ENCODE measurements at regions not wholly inside any gene's neighbourhood (a gene's known extent, or its start where the extent isn't known, plus 50 kb on each side); places are given as distances from the start of the nearest gene placed in this dataset.

GRCh38 chr2:167764772-167765341 lies 482.5 kb downstream of the STK39 start:
- TF ChIP-seq ZNF565 (CRISPR knock-in tag; conservative IDR thresholded peaks at IDR 0.05; ENCODE audit: low read depth), result no peak
- no peak for TF ChIP-seq PPARA (CRISPR knock-in tag; IDR thresholded peaks at IDR 0.05; ENCODE audit: borderline replicate concordance)
- no peak for TF ChIP-seq CSRNP3 (CRISPR knock-in tag; IDR thresholded peaks at IDR 0.05)
- no peak for TF ChIP-seq TCF4 (CRISPR knock-in tag; IDR thresholded peaks at IDR 0.05; ENCODE audit: borderline replicate concordance)
- no peak for ATAC-seq

GRCh38 chr2:167761465-167762136 lies 485.8 kb downstream of the STK39 start:
- no peak for TF ChIP-seq SNAI2 (CRISPR knock-in tag; IDR thresholded peaks at IDR 0.05)
- TF ChIP-seq ISL1 (CRISPR knock-in tag; IDR thresholded peaks at IDR 0.05), result no peak
- TF ChIP-seq ZFP3 (CRISPR knock-in tag; IDR thresholded peaks at IDR 0.05), result no peak
- TF ChIP-seq ZNF70 (CRISPR knock-in tag; IDR thresholded peaks at IDR 0.05), result no peak
- TF ChIP-seq ZNF8 (CRISPR knock-in tag; IDR thresholded peaks at IDR 0.05), result no peak
- no peak for TF ChIP-seq OSR1 (CRISPR knock-in tag; IDR thresholded peaks at IDR 0.05)
- TF ChIP-seq CSRNP3 (CRISPR knock-in tag; IDR thresholded peaks at IDR 0.05), result no peak
- TF ChIP-seq CSDC2 (CRISPR knock-in tag; IDR thresholded peaks at IDR 0.05), result no peak
- no peak for TF ChIP-seq PPARA (CRISPR knock-in tag; IDR thresholded peaks at IDR 0.05; ENCODE audit: borderline replicate concordance)
- TF ChIP-seq TCF4 (CRISPR knock-in tag; IDR thresholded peaks at IDR 0.05; ENCODE audit: borderline replicate concordance), result no peak
- TF ChIP-seq TOX (CRISPR knock-in tag; IDR thresholded peaks at IDR 0.05; ENCODE audit: borderline replicate concordance), result no peak
- no peak for TF ChIP-seq GLIS3 (CRISPR knock-in tag; IDR thresholded peaks at IDR 0.05)
- no peak for TF ChIP-seq ESRRG (CRISPR knock-in tag; IDR thresholded peaks at IDR 0.05)
- no peak for TF ChIP-seq PATZ1 (CRISPR knock-in tag; IDR thresholded peaks at IDR 0.05; ENCODE audit: borderline replicate concordance)
- TF ChIP-seq TSHZ2 (CRISPR knock-in tag; IDR thresholded peaks at IDR 0.05), result no peak
- TF ChIP-seq CREB5 (CRISPR knock-in tag; IDR thresholded peaks at IDR 0.05; ENCODE audit: low read depth), result no peak
- no peak for TF ChIP-seq RARB (CRISPR knock-in tag; IDR thresholded peaks at IDR 0.05)
- TF ChIP-seq BACH2 (CRISPR knock-in tag; IDR thresholded peaks at IDR 0.05; ENCODE audit: borderline replicate concordance), result no peak
- TF ChIP-seq POU6F1 (CRISPR knock-in tag; IDR thresholded peaks at IDR 0.05; ENCODE audit: borderline replicate concordance, low read depth), result no peak
- no peak for TF ChIP-seq ZNF565 (CRISPR knock-in tag; conservative IDR thresholded peaks at IDR 0.05; ENCODE audit: low read depth)
- ATAC-seq, result no peak

Measured in SK-N-SH treated with all-trans-retinoic acid at 6 μM for 48 hours (cell line).